ENCODE measurements at regions not wholly inside any gene's neighbourhood (a gene's known extent, or its start where the extent isn't known, plus 50 kb on each side); places are given as distances from the start of the nearest gene placed in this dataset.

- no peak overlapping the region for H3K4me3 ChIP-seq
- FAIRE-seq (no peak), DNase-seq (no peak), ATAC-seq (no peak)
- H3K27me3 ChIP-seq: no peaks in the 10 kb centered on the region
- no peaks in the 10 kb centered on the region for H3K36me3 ChIP-seq
- intact Hi-C loops (cut with DNase I): no loop called here
- no peaks in the 10 kb centered on the region for H3K4me1 ChIP-seq
- no peak overlapping the region for H3K27ac ChIP-seq
- no peaks in the 10 kb centered on the region for H3K9me3 ChIP-seq
- no peak for TF ChIP-seq CTCF (IDR thresholded peaks at IDR 0.05)
These were observed 372.1 kb downstream of the SHQ1 start for GRCh38 chr3:72476139-72476483.

GRCh38 chr3:72475258-72476138 is 372.7 kb downstream of the SHQ1 start:
- FAIRE-seq (no peak), DNase-seq (no peak), ATAC-seq (no peak)
- no peaks in the 10 kb centered on the region for H3K36me3 ChIP-seq
- TF ChIP-seq CTCF (IDR thresholded peaks at IDR 0.05): no peak
- H3K27ac ChIP-seq: no peak overlapping the region
- H3K9me3 ChIP-seq: no peaks in the 10 kb centered on the region
- no peak overlapping the region for H3K4me3 ChIP-seq
- WGBS, 2 donors: 82 to 90% methylated on average over 8 of the region's 8 CpGs
- intact Hi-C loops (cut with DNase I): no loop called here
- H3K27me3 ChIP-seq: no peaks in the 10 kb centered on the region
- no peaks in the 10 kb centered on the region for H3K4me1 ChIP-seq

- Histone ChIP-seq H3K27ac (no peak overlapping the region), H3K36me3 (no peaks in the 10 kb centered on the region), H3K9me3 (no peaks in the 10 kb centered on the region), H3K27me3 (no peaks in the 10 kb centered on the region), H3K4me3 (no peak overlapping the region), H3K4me1 (no peaks in the 10 kb centered on the region)
- intact Hi-C loops (cut with DNase I): no loop called here
- DNase-seq: no peak
- FAIRE-seq: no peak
- no peak for TF ChIP-seq CTCF (IDR thresholded peaks at IDR 0.05)
- ATAC-seq: no peak
- 91 to 93% methylated on average over 4 of the region's 4 CpGs for WGBS, 2 donors
These were observed 373.5 kb downstream of the SHQ1 start for GRCh38 chr3:72474775-72475174.

- DNase-seq: no peak
- Histone ChIP-seq H3K4me1 (no peaks in the 10 kb centered on the region), H3K9me3 (no peaks in the 10 kb centered on the region), H3K36me3 (no peaks in the 10 kb centered on the region), H3K4me3 (no peak overlapping the region), H3K27ac (no peak overlapping the region), H3K27me3 (no peaks in the 10 kb centered on the region)
- intact Hi-C loops (cut with DNase I): no loop called here
- no peak for FAIRE-seq
- 71 to 77% methylated on average over 5 of the region's 5 CpGs for WGBS, 2 donors
- no peak for ATAC-seq
- no peak for TF ChIP-seq CTCF (IDR thresholded peaks at IDR 0.05)
These were observed 375.1 kb downstream of the SHQ1 start for GRCh38 chr3:72473156-72473555.

- Histone ChIP-seq H3K36me3 (no peaks in the 10 kb centered on the region), H3K4me1 (no peaks in the 10 kb centered on the region), H3K27ac (no peak overlapping the region), H3K4me3 (no peak overlapping the region), H3K27me3 (no peaks in the 10 kb centered on the region), H3K9me3 (no peaks in the 10 kb centered on the region)
- ATAC-seq (no peak), FAIRE-seq (no peak), DNase-seq (no peak)
- no peak for TF ChIP-seq CTCF (IDR thresholded peaks at IDR 0.05)
- WGBS, 2 donors: 81% methylated on average over 5 of the region's 5 CpGs
- intact Hi-C loops (cut with DNase I): no loop called here
These were observed 377.3 kb downstream of the SHQ1 start for GRCh38 chr3:72470904-72471417.
